PC-9 (cell line): ENCODE measurements at regions not wholly inside any gene's neighbourhood (a gene's known extent, or its start where the extent isn't known, plus 50 kb on each side); places are given as distances from the start of the nearest gene placed in this dataset.

Experiments used
- BruUV-seq: library from RNA; stranded (reverse); fragments of 400-500 nt; replicated peaks from 2 replicates; lab custom pipeline; 2021; lab: Mats Ljungman, UMichigan
- CTCF ChIA-PET: fragments of 300-600 bp; sonication (Branson Sonifier 250); formaldehyde crosslinking; loops from one replicate; lab custom pipeline; 2022; ENCODE audit warnings: antibody characterized with exemption; lab: Charles Lee
- POLR2A ChIA-PET: fragments of 300-600 bp; sonication (Branson Sonifier 250); formaldehyde crosslinking; loops from one replicate; lab custom pipeline; 2022; ENCODE audit warnings: antibody characterized with exemption; ENCODE audit not compliant: unreplicated experiment; lab: Charles Lee
- DNase-seq, 2 experiments: peaks; one replicate each; pipeline versions ENCODE4 v3.0.0 to v3.0.0-alpha.2; 2015 to 2022; ENCODE audit warnings: mixed read lengths in 1 of 2
- H2AFZ ChIP-seq: fragments of 200-600 bp; sonication (generic); 2 replicates; pipeline ENCODE4 v1.8.1; 2017; ENCODE audit warnings: antibody characterized with exemption
- H3F3A ChIP-seq: fragments of 200-600 bp; sonication (generic); 2 replicates; pipeline ENCODE4 v1.8.1; 2017; ENCODE audit warnings: antibody characterized with exemption, mild to moderate bottlenecking, low read depth; ENCODE audit not compliant: insufficient read depth
- H3K27ac ChIP-seq: fragments of 200-600 bp; sonication (generic); 2 replicates; pipeline ENCODE4 v1.6.1; 2016; ENCODE audit warnings: mixed run types
- H3K27me3 ChIP-seq: fragments of 200-600 bp; sonication (generic); 2 replicates; pipeline ENCODE4 v1.6.1; 2016; ENCODE audit warnings: low read depth, mixed run types; ENCODE audit not compliant: insufficient read depth
- H3K36me3 ChIP-seq: fragments of 200-600 bp; sonication (generic); 2 replicates; pipeline ENCODE4 v1.6.1; 2016; ENCODE audit warnings: low read depth, mixed run types
- H3K4me1 ChIP-seq: fragments of 200-600 bp; sonication (generic); replicated peaks from 2 replicates; pipeline ENCODE4 v1.6.1; 2016; ENCODE audit warnings: mixed run types; ENCODE audit not compliant: insufficient read depth
- H3K4me2 ChIP-seq: fragments of 200-600 bp; sonication (generic); 2 replicates; pipeline ENCODE4 v1.6.1; 2017; ENCODE audit warnings: mixed run types
- H3K4me3 ChIP-seq: fragments of 200-600 bp; sonication (generic); 2 replicates; pipeline ENCODE4 v1.6.1; 2016; ENCODE audit warnings: mixed run types
- H3K79me2 ChIP-seq: fragments of 200-600 bp; sonication (generic); 2 replicates; pipeline ENCODE4 v1.6.1; 2017; ENCODE audit warnings: low read depth, mixed run types
- H3K9me2 ChIP-seq: fragments of 200-600 bp; sonication (generic); 2 replicates; pipeline ENCODE4 v1.8.1; 2017; ENCODE audit warnings: mild to moderate bottlenecking; ENCODE audit not compliant: insufficient read depth
- H3K9me3 ChIP-seq: fragments of 200-600 bp; sonication (generic); 2 replicates; pipeline ENCODE4 v1.8.1; 2016; ENCODE audit warnings: low read depth; ENCODE audit not compliant: insufficient read depth
- H4K20me1 ChIP-seq: fragments of 200-600 bp; sonication (generic); 2 replicates; pipeline ENCODE4 v1.8.1; 2017; ENCODE audit not compliant: insufficient read depth
- CTCF ChIP-seq: fragments of 200-600 bp; sonication (generic); conservative IDR thresholded peaks from 2 replicates; pipeline ENCODE4 v1.6.1; 2017; ENCODE audit warnings: mixed run types, antibody characterized with exemption, mild to moderate bottlenecking, moderate library complexity
- EZH2 ChIP-seq: fragments of 200-600 bp; sonication (generic); IDR thresholded peaks from 2 replicates; pipeline ENCODE4 v1.8.0; 2017; ENCODE audit warnings: antibody characterized with exemption, low read depth
- intact Hi-C: fragments of 100-400 bp; cut with micrococcal nuclease; formaldehyde crosslinking; loops from one replicate; pipeline ENCODE4 v1.10.0; 2022; ENCODE audit not compliant: unreplicated experiment

DNA sequence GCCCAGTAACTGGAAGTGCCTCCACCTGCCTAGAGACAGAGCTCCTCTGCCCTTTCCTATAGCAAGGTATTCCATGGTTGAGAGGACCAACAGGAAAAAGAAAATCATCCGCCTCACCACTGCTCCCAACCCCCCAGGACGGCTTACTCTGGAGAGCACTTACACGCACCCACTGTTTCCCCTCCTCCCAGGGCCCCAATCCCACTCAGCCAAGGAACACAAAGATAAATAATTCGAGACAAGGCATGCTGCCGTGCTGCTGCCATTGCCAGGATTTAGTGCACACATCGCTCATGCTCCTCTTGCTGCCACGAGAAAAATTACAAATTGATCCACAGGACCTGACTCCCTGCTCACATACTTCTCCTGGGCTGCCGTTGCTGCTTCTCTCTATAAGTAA lies 516.6 kb downstream of the BUD13 start:
- ChIA-PET POLR2A (no interaction called here), CTCF (no interaction called here)
- DNase-seq: no peak
- BruUV-seq: no TSS peak
- TF ChIP-seq CTCF (no peak), EZH2 (no peak)
- no peaks in the 10 kb centered on the region for H3K9me2 ChIP-seq
- peaks cover 83% of the 10 kb centered on the region for H3K27me3 ChIP-seq
- H3K36me3 ChIP-seq: no peaks in the 10 kb centered on the region
- no peak overlapping the region for H2AFZ ChIP-seq
- H3K9me3 ChIP-seq: no peaks in the 10 kb centered on the region
- no peak overlapping the region for H3K4me3 ChIP-seq
- intact Hi-C loops: no loop called here
- H3K4me1 ChIP-seq: no peaks in the 10 kb centered on the region
- no peak overlapping the region for H3K27ac ChIP-seq
- H3K79me2 ChIP-seq: no peaks in the 10 kb centered on the region
- H3K4me2 ChIP-seq: no peak overlapping the region
- no peaks in the 10 kb centered on the region for H3F3A ChIP-seq
- H4K20me1 ChIP-seq: no peaks in the 10 kb centered on the region; the same call in 1 of the 2 replicates

- ChIA-PET CTCF (no interaction called here), POLR2A (no interaction called here)
- Histone ChIP-seq H3K27me3 (peaks cover 83% of the 10 kb centered on the region), H2AFZ (no peak overlapping the region), H3K4me3 (no peak overlapping the region), H3K27ac (no peak overlapping the region), H3K4me2 (no peak overlapping the region), H3K36me3 (no peaks in the 10 kb centered on the region), H3F3A (no peaks in the 10 kb centered on the region), H3K9me2 (no peaks in the 10 kb centered on the region), H3K79me2 (no peaks in the 10 kb centered on the region), H3K4me1 (no peaks in the 10 kb centered on the region), H4K20me1 (no peaks in the 10 kb centered on the region; the same call in 1 of the 2 replicates), H3K9me3 (no peaks in the 10 kb centered on the region)
- intact Hi-C loops: no loop called here
- BruUV-seq: no TSS peak
- no peak for TF ChIP-seq EZH2
- no peak for TF ChIP-seq CTCF
- DNase-seq: no peak
Observed at GRCh38 chr11:116255321-116255953, 517.4 kb downstream of the BUD13 start.

DNA sequence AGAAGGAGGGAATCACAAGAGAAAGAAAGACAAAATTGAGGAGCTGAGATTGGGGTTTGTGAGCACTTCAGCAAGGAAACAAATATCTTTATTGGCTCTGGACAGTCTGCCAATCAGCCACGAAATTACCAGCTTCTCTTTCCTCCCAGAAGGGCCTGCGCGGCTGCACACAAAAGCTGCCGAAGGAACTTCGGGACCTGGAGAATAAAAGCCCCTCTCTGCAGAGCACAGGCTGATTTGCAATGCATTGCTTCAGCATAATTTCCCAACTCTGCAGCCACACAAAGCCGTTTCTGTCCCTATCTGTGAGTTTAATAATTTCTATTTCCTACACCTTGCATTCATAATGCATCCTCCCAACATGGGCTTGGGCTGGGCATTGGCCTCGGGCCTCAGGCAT lies 522.6 kb downstream of the BUD13 start:
- intact Hi-C loops: no loop called here
- no peak overlapping the region for H3K27ac ChIP-seq
- DNase-seq: no peak
- peaks cover 76% of the 10 kb centered on the region for H3K27me3 ChIP-seq
- no peaks in the 10 kb centered on the region for H3F3A ChIP-seq
- TF ChIP-seq EZH2: no peak
- TF ChIP-seq CTCF: no peak
- ChIA-PET POLR2A (no interaction called here), CTCF (no interaction called here)
- no peaks in the 10 kb centered on the region for H3K4me1 ChIP-seq
- H3K9me2 ChIP-seq: no peaks in the 10 kb centered on the region
- no peaks in the 10 kb centered on the region for H3K79me2 ChIP-seq
- no peaks in the 10 kb centered on the region for H3K9me3 ChIP-seq
- no peak overlapping the region for H3K4me3 ChIP-seq
- no peak overlapping the region for H3K4me2 ChIP-seq
- no peaks in the 10 kb centered on the region for H3K36me3 ChIP-seq
- H4K20me1 ChIP-seq: no peaks in the 10 kb centered on the region
- no peak overlapping the region for H2AFZ ChIP-seq
- BruUV-seq: no TSS peak
